ENCODE measurements at regions not wholly inside any gene's neighbourhood (a gene's known extent, or its start where the extent isn't known, plus 50 kb on each side); places are given as distances from the start of the nearest gene placed in this dataset.

GRCh38 chr2:8324164-8324856 is 357.5 kb upstream of the ID2 start:
- TF ChIP-seq CTCF (IDR thresholded peaks at IDR 0.05; ENCODE audit: poor library complexity, severe bottlenecking) (no peak), EZH2 (IDR thresholded peaks at IDR 0.05; ENCODE audit: borderline replicate concordance, insufficient read depth, low read length, poor library complexity, severe bottlenecking) (no peak)

Data from neural cell (in vitro differentiated cells).